ENCODE measurements at regions not wholly inside any gene's neighbourhood (a gene's known extent, or its start where the extent isn't known, plus 50 kb on each side); places are given as distances from the start of the nearest gene placed in this dataset.

- no peak for TF ChIP-seq CTCF (conservative IDR thresholded peaks at IDR 0.05 in 1 of 2, IDR thresholded peaks at IDR 0.05 in 1 of 2; ENCODE audit: low read depth in 1 of 2, low read length in 2 of 2)
- no peak for TF ChIP-seq EZH2 (IDR thresholded peaks at IDR 0.05; ENCODE audit: low read length, missing control alignments)
These were observed 1245.3 kb downstream of the ROBO2 start for GRCh38 chr3:78285032-78285728.

Measured in fibroblast of lung (primary cell).